ENCODE measurements at regions not wholly inside any gene's neighbourhood (a gene's known extent, or its start where the extent isn't known, plus 50 kb on each side); places are given as distances from the start of the nearest gene placed in this dataset.

GRCh38 chr6:163940705-163941623 is 526.4 kb downstream of the QKI start:
- no peak overlapping the region for H3K4me3 ChIP-seq
- no peak overlapping the region for H3K27ac ChIP-seq
- H3K9me3 ChIP-seq (replicated peaks): no peaks in the 10 kb centered on the region
- H3K4me1 ChIP-seq: peaks cover 25% of the 10 kb centered on the region
- no peaks in the 10 kb centered on the region for H3K27me3 ChIP-seq
- no peak for DNase-seq
- no peaks in the 10 kb centered on the region for H3K36me3 ChIP-seq

- Histone ChIP-seq H3K27ac (no peak overlapping the region), H3K4me3 (no peak overlapping the region)
Measured at GRCh38 chr6:163937071-163937470, 522.6 kb downstream of the QKI start.

GRCh38 chr6:163935158-163935762 is 520.7 kb downstream of the QKI start:
- no peaks in the 10 kb centered on the region for H3K9me3 ChIP-seq (replicated peaks)
- no peak overlapping the region for H3K4me3 ChIP-seq
- no peak overlapping the region for H3K27ac ChIP-seq
- H3K27me3 ChIP-seq: no peaks in the 10 kb centered on the region
- DNase-seq: peak in 1 of 2 experiments; percentile 18
- H3K4me1 ChIP-seq: no peaks in the 10 kb centered on the region; the same call in 1 of the 2 replicates
- no peaks in the 10 kb centered on the region for H3K36me3 ChIP-seq

More at GRCh38 chr6:163937071-163937470, 522.6 kb downstream of the QKI start:
- Histone ChIP-seq H3K9me3 (replicated peaks) (no peaks in the 10 kb centered on the region), H3K4me1 (peaks cover 8% of the 10 kb centered on the region; the same call in 1 of the 2 replicates), H3K27me3 (no peaks in the 10 kb centered on the region), H3K36me3 (no peaks in the 10 kb centered on the region)
- no peak for DNase-seq

- H3K4me3 ChIP-seq: no peak overlapping the region
Measured at GRCh38 chr6:163930012-163930411, 515.5 kb downstream of the QKI start.

GRCh38 chr6:163929538-163929937 is 515.0 kb downstream of the QKI start:
- no peaks in the 10 kb centered on the region for H3K4me1 ChIP-seq
- H3K27me3 ChIP-seq: no peaks in the 10 kb centered on the region
- no peaks in the 10 kb centered on the region for H3K9me3 ChIP-seq (replicated peaks)
- H3K36me3 ChIP-seq: no peaks in the 10 kb centered on the region
- DNase-seq: no peak
- H3K4me3 ChIP-seq: no peak overlapping the region
- H3K27ac ChIP-seq: no peak overlapping the region

More at GRCh38 chr6:163930012-163930411, 515.5 kb downstream of the QKI start:
- H3K36me3 ChIP-seq: no peaks in the 10 kb centered on the region
- no peaks in the 10 kb centered on the region for H3K9me3 ChIP-seq (replicated peaks)
- H3K4me1 ChIP-seq: no peaks in the 10 kb centered on the region; the same call in 1 of the 2 replicates
- H3K27ac ChIP-seq: no peak overlapping the region
- DNase-seq: no peak
- no peaks in the 10 kb centered on the region for H3K27me3 ChIP-seq

GRCh38 chr6:163926642-163927041 is 512.1 kb downstream of the QKI start:
- no peaks in the 10 kb centered on the region for H3K4me1 ChIP-seq
- no peak overlapping the region for H3K4me3 ChIP-seq
- H3K9me3 ChIP-seq (replicated peaks): no peaks in the 10 kb centered on the region
- H3K27ac ChIP-seq: no peak overlapping the region
- DNase-seq: no peak
- no peaks in the 10 kb centered on the region for H3K27me3 ChIP-seq
- no peaks in the 10 kb centered on the region for H3K36me3 ChIP-seq

- Histone ChIP-seq H3K4me3 (no peak overlapping the region), H3K27ac (no peak overlapping the region), H3K36me3 (no peaks in the 10 kb centered on the region), H3K9me3 (replicated peaks) (no peaks in the 10 kb centered on the region), H3K4me1 (no peaks in the 10 kb centered on the region), H3K27me3 (no peaks in the 10 kb centered on the region)
- no peak for DNase-seq
Measured at GRCh38 chr6:163925839-163926238, 511.3 kb downstream of the QKI start.

- Histone ChIP-seq H3K4me1 (no peaks in the 10 kb centered on the region), H3K36me3 (no peaks in the 10 kb centered on the region), H3K27ac (no peak overlapping the region), H3K27me3 (no peaks in the 10 kb centered on the region), H3K9me3 (replicated peaks) (no peaks in the 10 kb centered on the region), H3K4me3 (no peak overlapping the region)
- no peak for DNase-seq
Measured at GRCh38 chr6:163923658-163924411, 509.3 kb downstream of the QKI start.

GRCh38 chr6:163922562-163922961 is 508.0 kb downstream of the QKI start:
- no peak for DNase-seq
- H3K36me3 ChIP-seq: no peaks in the 10 kb centered on the region
- no peaks in the 10 kb centered on the region for H3K27me3 ChIP-seq
- no peak overlapping the region for H3K4me3 ChIP-seq
- H3K9me3 ChIP-seq (replicated peaks): no peaks in the 10 kb centered on the region
- H3K27ac ChIP-seq: no peak overlapping the region
- H3K4me1 ChIP-seq: no peaks in the 10 kb centered on the region

- H3K4me3 ChIP-seq: no peak overlapping the region
Measured at GRCh38 chr6:163919652-163920051, 505.1 kb downstream of the QKI start.

GRCh38 chr6:163916315-163917081 is 502.0 kb downstream of the QKI start:
- no peaks in the 10 kb centered on the region for H3K4me1 ChIP-seq
- no peak overlapping the region for H3K4me3 ChIP-seq
- no peak for DNase-seq
- no peaks in the 10 kb centered on the region for H3K9me3 ChIP-seq (replicated peaks)
- H3K27me3 ChIP-seq: no peaks in the 10 kb centered on the region
- H3K36me3 ChIP-seq: no peaks in the 10 kb centered on the region
- no peak overlapping the region for H3K27ac ChIP-seq

More at GRCh38 chr6:163919652-163920051, 505.1 kb downstream of the QKI start:
- Histone ChIP-seq H3K4me1 (no peaks in the 10 kb centered on the region), H3K27ac (no peak overlapping the region), H3K9me3 (replicated peaks) (no peaks in the 10 kb centered on the region), H3K27me3 (no peaks in the 10 kb centered on the region), H3K36me3 (no peaks in the 10 kb centered on the region)
- DNase-seq: no peak

GRCh38 chr6:163915131-163915530 is 500.6 kb downstream of the QKI start:
- no peaks in the 10 kb centered on the region for H3K9me3 ChIP-seq (replicated peaks)
- H3K27ac ChIP-seq: no peak overlapping the region
- no peak for DNase-seq
- H3K27me3 ChIP-seq: no peaks in the 10 kb centered on the region
- H3K4me3 ChIP-seq: no peak overlapping the region
- H3K4me1 ChIP-seq: no peaks in the 10 kb centered on the region
- no peaks in the 10 kb centered on the region for H3K36me3 ChIP-seq

- Histone ChIP-seq H3K36me3 (no peaks in the 10 kb centered on the region), H3K27ac (no peak overlapping the region), H3K4me1 (no peaks in the 10 kb centered on the region), H3K27me3 (no peaks in the 10 kb centered on the region), H3K4me3 (no peak overlapping the region), H3K9me3 (replicated peaks) (no peaks in the 10 kb centered on the region)
- no peak for DNase-seq
Measured at GRCh38 chr6:163913045-163913444, 498.5 kb downstream of the QKI start.

GRCh38 chr6:163906006-163906710 is 491.6 kb downstream of the QKI start:
- no peak for DNase-seq
- no peaks in the 10 kb centered on the region for H3K36me3 ChIP-seq
- no peak overlapping the region for H3K27ac ChIP-seq
- no peak overlapping the region for H3K4me3 ChIP-seq
- H3K4me1 ChIP-seq: peaks cover 24% of the 10 kb centered on the region
- no peaks in the 10 kb centered on the region for H3K27me3 ChIP-seq
- no peaks in the 10 kb centered on the region for H3K9me3 ChIP-seq (replicated peaks)
